Stimulated activated CD4-positive, alpha-beta T cell treated with anti-CD3 and anti-CD28 coated beads, Interleukin-15, amount 100 ng/mL, for 24 hours (primary cell): ENCODE measurements at regions not wholly inside any gene's neighbourhood (a gene's known extent, or its start where the extent isn't known, plus 50 kb on each side); places are given as distances from the start of the nearest gene placed in this dataset.

Experiments used
- DNase-seq: peaks from one replicate; pipeline ENCODE4 v3.0.0-alpha.2; 2020

GRCh38 chr7:46970476-46970875 lies 611.4 kb downstream of the TNS3 start:
- no peak for DNase-seq

DNA sequence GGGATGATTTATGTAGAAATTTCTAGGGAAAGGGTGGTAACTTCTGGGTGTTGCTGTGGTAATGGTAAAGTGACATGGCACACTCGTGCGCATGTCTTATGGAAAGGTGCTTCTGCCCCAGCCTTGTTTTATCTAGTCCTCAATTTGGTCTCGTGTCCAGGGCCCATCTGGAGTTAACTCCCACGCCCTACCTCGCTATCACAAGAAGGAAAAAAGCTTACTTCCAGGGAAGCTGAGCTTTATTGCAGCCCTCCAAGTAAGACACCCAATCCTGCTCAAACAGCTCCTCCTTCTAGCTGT lies 611.8 kb downstream of the TNS3 start:
- no peak for DNase-seq

- DNase-seq, result no peak
Measured at GRCh38 chr7:46969303-46970130, 612.4 kb downstream of the TNS3 start.

DNA sequence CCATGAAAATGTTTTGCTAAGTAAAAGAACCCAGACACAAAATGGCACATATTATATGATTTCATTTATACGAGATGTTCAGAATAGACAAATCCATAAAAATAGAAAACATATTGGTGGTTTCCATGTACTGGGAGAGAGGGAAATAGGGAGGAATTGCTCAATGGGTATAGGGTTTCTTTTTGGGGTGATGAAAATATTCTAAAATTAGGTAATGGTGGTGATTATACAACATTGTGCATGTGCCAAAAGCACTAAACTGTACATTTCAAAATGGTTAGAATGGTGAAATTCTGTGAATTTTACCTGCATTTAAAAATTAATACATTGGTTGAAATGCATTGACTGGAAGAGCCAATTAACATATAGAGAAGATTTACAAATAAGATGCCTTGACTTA lies 613.9 kb downstream of the TNS3 start:
- no peak for DNase-seq

DNA sequence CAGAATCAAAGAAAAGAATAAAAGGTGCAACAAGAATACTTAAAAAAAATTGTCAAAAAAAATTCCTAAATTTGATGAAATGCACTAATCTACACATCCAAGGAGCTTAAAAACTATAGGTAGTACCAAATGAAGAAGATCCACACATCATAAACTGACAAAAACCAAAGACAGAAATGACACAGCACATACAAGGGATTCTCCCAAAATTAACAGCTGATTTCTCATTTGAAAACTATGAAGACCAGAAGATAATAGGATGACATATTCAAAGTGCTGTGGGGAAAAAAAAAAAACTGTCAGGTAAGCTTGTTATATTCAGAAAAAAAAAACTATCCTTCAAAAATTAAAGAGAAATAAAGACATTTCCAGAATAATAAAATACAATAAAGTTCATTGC lies 618.2 kb downstream of the TNS3 start:
- no peak for DNase-seq

DNA sequence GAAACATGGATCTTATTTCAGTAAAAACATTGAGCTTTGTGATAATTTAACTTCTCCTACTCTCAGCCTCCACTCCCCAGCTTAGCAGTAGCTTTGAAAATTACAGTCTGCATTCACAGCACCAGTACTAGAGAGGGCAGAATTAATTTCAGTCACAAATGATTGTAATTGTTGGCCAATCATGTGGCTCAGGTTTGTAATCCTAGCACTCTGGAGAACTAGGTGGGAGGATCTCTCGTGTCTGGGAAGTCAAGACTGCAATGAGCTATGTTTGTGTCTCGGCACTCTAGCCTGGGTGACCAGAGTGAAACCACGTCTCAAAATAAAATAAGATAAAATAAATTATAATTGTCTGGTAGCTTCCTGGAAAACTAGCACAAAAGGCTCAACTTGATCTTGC lies 620.9 kb downstream of the TNS3 start:
- DNase-seq, result no peak

GRCh38 chr7:46957195-46957594 lies 624.7 kb downstream of the TNS3 start:
- no peak for DNase-seq

- no peak for DNase-seq
Measured at GRCh38 chr7:46955531-46955930, 626.4 kb downstream of the TNS3 start.

DNA sequence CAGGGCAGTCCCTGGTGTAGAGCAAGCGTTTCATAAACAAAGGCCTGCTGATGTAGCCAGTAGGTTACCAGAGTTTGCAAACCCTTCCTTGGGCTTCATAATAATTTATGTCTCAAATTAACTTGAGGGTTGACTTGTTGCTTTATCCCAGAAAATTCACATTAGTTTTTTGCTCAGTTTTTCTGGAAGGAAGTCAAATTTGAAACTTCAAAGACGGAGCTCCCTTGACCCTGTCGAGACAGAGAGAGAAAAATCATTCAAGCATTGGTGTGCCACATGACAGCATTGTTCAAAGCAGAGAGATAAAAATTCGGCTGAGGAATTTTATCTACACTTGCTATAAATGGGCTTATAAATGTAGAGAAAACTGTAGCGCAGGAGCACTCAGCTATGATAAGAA lies 627.7 kb downstream of the TNS3 start:
- DNase-seq, result no peak

GRCh38 chr7:46953008-46953407 lies 628.9 kb downstream of the TNS3 start:
- no peak for DNase-seq

GRCh38 chr7:46949270-46949931 lies 632.5 kb downstream of the TNS3 start:
- no peak for DNase-seq

GRCh38 chr7:46948716-46949115 lies 633.2 kb downstream of the TNS3 start:
- DNase-seq, result no peak

- no peak for DNase-seq
Measured at GRCh38 chr7:46945328-46945727, 636.6 kb downstream of the TNS3 start.

- no peak for DNase-seq
Measured at GRCh38 chr7:46943996-46944395, 637.9 kb downstream of the TNS3 start.

GRCh38 chr7:46942574-46942973 lies 639.3 kb downstream of the TNS3 start:
- no peak for DNase-seq

- DNase-seq, result no peak
Measured at GRCh38 chr7:46940178-46940577, 641.7 kb downstream of the TNS3 start.

DNA sequence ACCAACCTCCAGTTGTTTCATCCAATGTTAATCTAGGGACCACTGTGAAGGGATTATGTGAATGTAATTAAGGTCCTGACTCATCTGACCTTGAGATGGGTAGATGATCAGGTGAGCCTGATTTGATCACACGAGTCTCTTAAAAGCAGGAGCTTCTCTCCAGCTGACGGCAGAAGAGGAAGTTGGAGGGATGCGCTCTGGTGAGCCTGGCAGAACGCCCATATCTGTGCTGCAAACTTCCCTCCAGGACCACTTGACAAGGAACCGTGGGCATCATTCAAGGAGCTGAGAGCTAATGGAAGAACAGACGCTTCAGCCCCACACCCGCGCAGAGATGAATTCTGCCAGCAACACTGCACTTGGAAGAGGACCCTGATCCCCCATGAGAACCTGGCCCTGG lies 642.4 kb downstream of the TNS3 start:
- DNase-seq, result no peak

DNA sequence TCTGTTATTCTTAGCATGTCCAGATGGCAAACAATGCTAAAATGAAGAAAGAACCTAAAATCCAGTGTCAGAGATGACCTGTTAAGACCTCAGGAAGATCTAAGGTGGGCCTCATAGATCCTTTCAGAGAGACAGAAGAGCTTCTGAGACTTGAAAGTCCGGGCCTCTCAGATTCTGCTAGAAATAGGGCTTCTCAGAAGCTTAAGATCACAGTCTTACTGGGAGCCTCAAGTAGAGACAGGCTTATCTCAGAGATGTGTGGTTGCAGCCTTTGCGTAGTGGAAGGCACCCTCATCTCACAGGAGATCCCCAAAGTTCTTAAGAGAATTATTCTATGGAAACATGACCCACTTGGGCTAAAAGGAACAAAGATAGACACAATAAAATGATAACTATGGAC lies 642.8 kb downstream of the TNS3 start:
- no peak for DNase-seq

- no peak for DNase-seq
Measured at GRCh38 chr7:46937826-46938225, 644.1 kb downstream of the TNS3 start.

DNA sequence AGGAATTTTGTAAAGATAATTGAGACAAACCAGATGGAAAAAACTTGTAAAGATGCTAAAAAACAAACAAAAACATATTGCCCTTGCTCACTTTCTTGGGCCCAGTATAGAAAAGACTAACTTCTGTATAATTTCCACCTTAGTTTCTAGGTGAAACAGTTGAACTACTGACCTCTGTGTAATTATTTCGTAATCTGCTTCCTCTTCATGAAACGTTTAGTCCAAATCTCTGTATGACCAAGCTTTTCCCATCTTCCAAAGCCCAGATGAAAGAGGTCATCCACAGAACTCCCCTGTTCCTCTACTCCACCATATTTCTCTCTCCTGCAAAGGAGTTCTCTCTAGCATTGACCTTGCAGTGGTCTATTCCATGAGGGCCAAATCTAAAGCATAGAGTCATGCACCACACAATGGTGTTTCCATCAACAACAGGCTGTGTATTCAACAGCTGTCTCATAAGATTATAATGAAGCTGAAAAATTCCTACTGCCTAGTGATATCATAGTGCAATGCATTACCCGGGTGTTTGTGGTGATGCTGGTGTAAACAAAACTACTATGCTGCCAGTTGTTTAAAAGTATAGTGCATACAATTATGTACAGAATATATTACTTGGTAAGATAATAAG lies 647.6 kb downstream of the TNS3 start:
- DNase-seq, result no peak

DNA sequence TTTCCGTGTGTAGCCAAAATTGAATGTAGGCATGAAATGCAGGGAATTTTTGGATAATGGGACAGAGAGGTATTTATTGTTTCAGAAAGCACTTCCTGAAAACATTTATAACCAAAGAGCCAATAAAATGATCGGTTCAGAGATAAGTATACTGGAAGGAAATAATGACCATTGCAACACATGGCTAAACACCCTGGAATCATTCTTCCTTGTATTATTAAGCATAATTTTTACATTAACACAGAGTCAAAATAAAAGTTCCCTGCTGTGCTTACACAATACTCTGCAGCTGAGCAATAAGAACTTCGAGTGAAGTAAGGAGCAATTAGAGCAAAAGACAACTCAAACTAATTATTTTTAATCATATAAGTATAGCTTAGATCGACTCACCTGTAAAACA lies 648.3 kb downstream of the TNS3 start:
- no peak for DNase-seq

DNA sequence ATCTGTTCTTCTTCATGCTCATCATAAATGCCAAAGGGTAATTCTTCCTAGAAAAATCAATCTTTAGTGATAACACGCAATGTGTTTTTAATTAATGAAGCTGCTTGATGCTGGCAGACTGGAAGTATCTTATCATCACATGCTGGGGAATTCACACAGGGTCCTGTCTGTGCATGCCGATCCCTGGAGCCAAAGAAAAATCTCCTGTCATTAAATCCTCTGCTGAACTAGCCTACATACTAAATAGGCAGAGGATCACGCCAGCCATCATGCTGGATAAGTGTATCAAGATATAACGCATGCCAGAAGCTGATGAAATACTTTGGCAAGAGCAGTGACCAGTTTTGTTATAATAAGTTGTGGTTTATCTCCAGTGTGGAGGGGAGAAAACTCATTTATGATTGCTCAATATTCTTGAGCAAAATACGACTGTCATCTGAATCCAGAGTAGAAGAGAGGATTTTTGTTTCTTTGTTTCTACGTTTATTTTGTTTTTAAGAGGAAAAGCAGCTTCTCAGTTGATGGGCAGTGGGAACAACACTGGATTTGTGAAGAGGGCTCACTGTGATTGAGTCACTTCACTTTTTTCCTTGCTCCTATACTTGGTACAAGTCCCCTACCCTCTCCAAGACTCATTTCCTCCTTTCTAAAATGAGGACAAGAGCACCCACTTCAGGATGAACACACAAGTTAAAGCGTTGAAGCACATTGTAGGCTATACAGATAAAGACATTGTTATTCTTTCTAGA lies 649.1 kb downstream of the TNS3 start:
- DNase-seq, result no peak

- no peak for DNase-seq
Measured at GRCh38 chr7:46932306-46932675, 649.6 kb downstream of the TNS3 start.

GRCh38 chr7:46930366-46930765 lies 651.5 kb downstream of the TNS3 start:
- DNase-seq, result no peak
